GM19397 (cell line): ENCODE measurements at regions not wholly inside any gene's neighbourhood (a gene's known extent, or its start where the extent isn't known, plus 50 kb on each side); places are given as distances from the start of the nearest gene placed in this dataset.
"Not testable (repeated sequence)": the region's sequence is repeated elsewhere in the genome, so short reads cannot be mapped to it uniquely, and the experiment has no call there.

ENCODE experiments used
- ATAC-seq: cut with Tn5 transposase; IDR thresholded peaks from one replicate; pipeline ENCODE4 v1.9.1; 2021; ENCODE audit warnings: mild to moderate bottlenecking, moderate library complexity; ENCODE audit not compliant: unreplicated experiment

- no peak for ATAC-seq
These were observed 162.2 kb downstream of the SMAD6 start for GRCh38 chr15:66864086-66864830.

GRCh38 chr15:66864871-66865281 lies 162.8 kb downstream of the SMAD6 start:
- ATAC-seq, result no peak

- ATAC-seq, result peak; percentile 73
These were observed 163.9 kb downstream of the SMAD6 start for GRCh38 chr15:66865622-66866611.

GRCh38 chr15:66866656-66867055 lies 164.6 kb downstream of the SMAD6 start:
- ATAC-seq, result no peak

GRCh38 chr15:66868918-66869317 lies 166.9 kb downstream of the SMAD6 start:
- ATAC-seq, result no peak

- no peak for ATAC-seq
These were observed 168.9 kb downstream of the SMAD6 start for GRCh38 chr15:66870880-66871388.

- no peak for ATAC-seq
These were observed 170.4 kb downstream of the SMAD6 start for GRCh38 chr15:66872405-66872804.

- not testable (repeated sequence) for ATAC-seq
These were observed 171.3 kb downstream of the SMAD6 start for GRCh38 chr15:66873331-66873730.

- ATAC-seq, result no peak
These were observed 171.8 kb downstream of the SMAD6 start for GRCh38 chr15:66873856-66874255.

- no peak for ATAC-seq
These were observed 173.8 kb downstream of the SMAD6 start for GRCh38 chr15:66875588-66876420.

GRCh38 chr15:66876421-66876730 lies 174.3 kb downstream of the SMAD6 start:
- no peak for ATAC-seq

GRCh38 chr15:66876731-66877476 lies 174.9 kb downstream of the SMAD6 start:
- no peak for ATAC-seq

GRCh38 chr15:66877477-66878271 lies 175.6 kb downstream of the SMAD6 start:
- ATAC-seq, result no peak

GRCh38 chr15:66878761-66879160 lies 176.7 kb downstream of the SMAD6 start:
- no peak for ATAC-seq

GRCh38 chr15:66879531-66880368 lies 177.7 kb downstream of the SMAD6 start:
- ATAC-seq, result no peak

- no peak for ATAC-seq
These were observed 178.5 kb downstream of the SMAD6 start for GRCh38 chr15:66880380-66881155.

- no peak for ATAC-seq
These were observed 179.3 kb downstream of the SMAD6 start for GRCh38 chr15:66881173-66881905.
